Osteoblast (primary cell): ENCODE measurements at regions not wholly inside any gene's neighbourhood (a gene's known extent, or its start where the extent isn't known, plus 50 kb on each side); places are given as distances from the start of the nearest gene placed in this dataset.

Source experiments
- DNase-seq: peaks from one replicate; pipeline ENCODE4 v3.0.0; 2011; ENCODE audit warnings: low spot score, mixed read lengths; ENCODE audit not compliant: insufficient read length; ENCODE audit errors: missing footprints
- H2AFZ ChIP-seq: 2 replicates; pipeline ENCODE4 v1.6.0; 2011; ENCODE audit warnings: mild to moderate bottlenecking, low read length
- H3K27ac ChIP-seq: 2 replicates; pipeline ENCODE4 v1.5.1; 2011; ENCODE audit warnings: mild to moderate bottlenecking, low read depth, low read length, moderate library complexity
- H3K27me3 ChIP-seq: 2 replicates; pipeline ENCODE4 v1.6.0; 2012; ENCODE audit warnings: mild to moderate bottlenecking, control low read depth, inconsistent platforms, low read length, moderate library complexity; ENCODE audit not compliant: insufficient read depth
- H3K36me3 ChIP-seq: 2 replicates; pipeline ENCODE4 v1.5.1; 2011; ENCODE audit warnings: mild to moderate bottlenecking, low read length, control low read depth, moderate library complexity; ENCODE audit not compliant: insufficient read depth
- H3K4me1 ChIP-seq: 2 replicates; pipeline ENCODE4 v1.5.1; 2011; ENCODE audit warnings: mild to moderate bottlenecking, low read length, control low read depth, moderate library complexity; ENCODE audit not compliant: insufficient read depth
- H3K4me2 ChIP-seq: 2 replicates; pipeline ENCODE4 v1.6.0; 2011; ENCODE audit warnings: mild to moderate bottlenecking, low read length; ENCODE audit not compliant: insufficient read depth
- H3K4me3 ChIP-seq: fragments of 200-600 bp; sonication (generic); 3 replicates; pipeline ENCODE4 v1.5.1; 2012; ENCODE audit warnings: mild to moderate bottlenecking, low read length, inconsistent platforms; ENCODE audit not compliant: insufficient read depth
- H3K79me2 ChIP-seq: 2 replicates; pipeline ENCODE4 v1.6.0; 2012; ENCODE audit warnings: mild to moderate bottlenecking, low read length, control low read depth, inconsistent platforms; ENCODE audit not compliant: insufficient read depth
- H3K9me3 ChIP-seq: 2 replicates; pipeline ENCODE4 v1.5.1; 2011; ENCODE audit warnings: low read depth, low read length, control low read depth
- H4K20me1 ChIP-seq: 2 replicates; pipeline ENCODE4 v1.6.0; 2012; ENCODE audit warnings: mild to moderate bottlenecking, low read length, control low read depth; ENCODE audit not compliant: insufficient read depth
- CTCF ChIP-seq: IDR thresholded peaks from 2 replicates; pipeline ENCODE4 v1.5.1; 2011; ENCODE audit warnings: mild to moderate bottlenecking, low read depth, low read length, moderate library complexity; ENCODE audit errors: extremely low read depth

- no peaks in the 10 kb centered on the region for H3K9me3 ChIP-seq
- H3K36me3 ChIP-seq = no peaks in the 10 kb centered on the region
- no peaks in the 10 kb centered on the region for H3K4me1 ChIP-seq
- H2AFZ ChIP-seq = no peak overlapping the region
- no peak overlapping the region for H3K27ac ChIP-seq
- no peak for TF ChIP-seq CTCF
- H3K79me2 ChIP-seq = no peaks in the 10 kb centered on the region
- H4K20me1 ChIP-seq = no peaks in the 10 kb centered on the region
- no peak overlapping the region for H3K4me2 ChIP-seq
- no peak for DNase-seq
- no peaks in the 10 kb centered on the region for H3K27me3 ChIP-seq
- no peak overlapping the region for H3K4me3 ChIP-seq
Observed at GRCh38 chr5:117165068-117165467, 590.4 kb upstream of the SEMA6A start.

GRCh38 chr5:117161718-117162335 is 587.2 kb upstream of the SEMA6A start:
- TF ChIP-seq CTCF = no peak
- no peak overlapping the region for H3K27ac ChIP-seq
- no peaks in the 10 kb centered on the region for H4K20me1 ChIP-seq
- DNase-seq = peak; percentile 42
- no peaks in the 10 kb centered on the region for H3K36me3 ChIP-seq
- no peaks in the 10 kb centered on the region for H3K4me1 ChIP-seq
- H3K27me3 ChIP-seq = no peaks in the 10 kb centered on the region
- peaks cover 2% of the 10 kb centered on the region for H3K9me3 ChIP-seq
- no peak overlapping the region for H2AFZ ChIP-seq
- H3K4me2 ChIP-seq = no peak overlapping the region
- no peak overlapping the region for H3K4me3 ChIP-seq
- H3K79me2 ChIP-seq = no peaks in the 10 kb centered on the region

GRCh38 chr5:117160391-117160790 is 585.8 kb upstream of the SEMA6A start:
- Histone ChIP-seq H3K4me2 (no peak overlapping the region), H3K36me3 (no peaks in the 10 kb centered on the region), H3K27me3 (no peaks in the 10 kb centered on the region), H3K4me3 (no peak overlapping the region), H3K79me2 (no peaks in the 10 kb centered on the region), H4K20me1 (no peaks in the 10 kb centered on the region), H3K9me3 (peaks cover 2% of the 10 kb centered on the region), H3K4me1 (no peaks in the 10 kb centered on the region), H3K27ac (no peak overlapping the region), H2AFZ (no peak overlapping the region)
- DNase-seq = no peak
- no peak for TF ChIP-seq CTCF

- TF ChIP-seq CTCF = no peak
- Histone ChIP-seq H3K4me3 (no peak overlapping the region), H3K4me1 (no peaks in the 10 kb centered on the region), H3K4me2 (no peak overlapping the region), H3K27me3 (no peaks in the 10 kb centered on the region), H4K20me1 (no peaks in the 10 kb centered on the region), H3K27ac (no peak overlapping the region), H3K9me3 (no peaks in the 10 kb centered on the region), H3K36me3 (no peaks in the 10 kb centered on the region), H3K79me2 (no peaks in the 10 kb centered on the region), H2AFZ (no peak overlapping the region)
- no peak for DNase-seq
Observed at GRCh38 chr5:117149312-117149711, 574.7 kb upstream of the SEMA6A start.
